ENCODE measurements at regions not wholly inside any gene's neighbourhood (a gene's known extent, or its start where the extent isn't known, plus 50 kb on each side); places are given as distances from the start of the nearest gene placed in this dataset.

- Histone ChIP-seq H3K27ac (no peak overlapping the region), H3K27me3 (no peaks in the 10 kb centered on the region), H3K79me2 (no peaks in the 10 kb centered on the region), H3K4me3 (no peak overlapping the region), H3K4me2 (no peak overlapping the region), H4K20me1 (ENCODE audit: insufficient read depth, poor library complexity, severe bottlenecking) (no peaks in the 10 kb centered on the region), H3K4me1 (ENCODE audit: insufficient read depth) (no peaks in the 10 kb centered on the region), H2AFZ (no peak overlapping the region), H3K9me2 (replicated peaks; ENCODE audit: insufficient read depth) (no peaks in the 10 kb centered on the region), H3K9me3 (ENCODE audit: low read depth) (no peaks in the 10 kb centered on the region), H3K36me3 (replicated peaks; ENCODE audit: insufficient read depth, low read depth) (no peaks in the 10 kb centered on the region)
- DNase-seq (ENCODE audit: low spot score) = no peak
- WGBS (ENCODE audit: low lambda C conversion rate, missing lambda C conversion rate) = 85% methylated on average over 2 of the region's 2 CpGs
- TF ChIP-seq, protein P1, sequence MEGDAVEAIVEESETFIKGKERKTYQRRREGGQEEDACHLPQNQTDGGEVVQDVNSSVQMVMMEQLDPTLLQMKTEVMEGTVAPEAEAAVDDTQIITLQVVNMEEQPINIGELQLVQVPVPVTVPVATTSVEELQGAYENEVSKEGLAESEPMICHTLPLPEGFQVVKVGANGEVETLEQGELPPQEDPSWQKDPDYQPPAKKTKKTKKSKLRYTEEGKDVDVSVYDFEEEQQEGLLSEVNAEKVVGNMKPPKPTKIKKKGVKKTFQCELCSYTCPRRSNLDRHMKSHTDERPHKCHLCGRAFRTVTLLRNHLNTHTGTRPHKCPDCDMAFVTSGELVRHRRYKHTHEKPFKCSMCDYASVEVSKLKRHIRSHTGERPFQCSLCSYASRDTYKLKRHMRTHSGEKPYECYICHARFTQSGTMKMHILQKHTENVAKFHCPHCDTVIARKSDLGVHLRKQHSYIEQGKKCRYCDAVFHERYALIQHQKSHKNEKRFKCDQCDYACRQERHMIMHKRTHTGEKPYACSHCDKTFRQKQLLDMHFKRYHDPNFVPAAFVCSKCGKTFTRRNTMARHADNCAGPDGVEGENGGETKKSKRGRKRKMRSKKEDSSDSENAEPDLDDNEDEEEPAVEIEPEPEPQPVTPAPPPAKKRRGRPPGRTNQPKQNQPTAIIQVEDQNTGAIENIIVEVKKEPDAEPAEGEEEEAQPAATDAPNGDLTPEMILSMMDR (IDR thresholded peaks at IDR 0.05; ENCODE audit: poor library complexity) = no peak
- no peak for TF ChIP-seq EZH2 (IDR thresholded peaks at IDR 0.05; ENCODE audit: borderline replicate concordance)
- no peak for TF ChIP-seq EZH2phosphoT487 (IDR thresholded peaks at IDR 0.05; ENCODE audit: low read depth, severe bottlenecking, unreplicated experiment)
These were observed 126.7 kb upstream of the STARD3NL start for GRCh38 chr7:38051311-38051710.

GRCh38 chr7:38051786-38052185 lies 126.3 kb upstream of the STARD3NL start:
- H3K27ac ChIP-seq = no peak overlapping the region
- H3K27me3 ChIP-seq = no peaks in the 10 kb centered on the region
- TF ChIP-seq, protein P1 (IDR thresholded peaks at IDR 0.05; ENCODE audit: poor library complexity) = no peak
- TF ChIP-seq EZH2 (IDR thresholded peaks at IDR 0.05; ENCODE audit: borderline replicate concordance) = no peak
- no peaks in the 10 kb centered on the region for H3K36me3 ChIP-seq (replicated peaks; ENCODE audit: insufficient read depth, low read depth)
- no peak overlapping the region for H2AFZ ChIP-seq
- H4K20me1 ChIP-seq (ENCODE audit: insufficient read depth, poor library complexity, severe bottlenecking) = no peaks in the 10 kb centered on the region
- no peaks in the 10 kb centered on the region for H3K9me2 ChIP-seq (replicated peaks; ENCODE audit: insufficient read depth)
- no peaks in the 10 kb centered on the region for H3K9me3 ChIP-seq (ENCODE audit: low read depth)
- 87% methylated on average over 3 of the region's 3 CpGs for WGBS (ENCODE audit: low lambda C conversion rate, missing lambda C conversion rate)
- no peaks in the 10 kb centered on the region for H3K79me2 ChIP-seq
- no peak overlapping the region for H3K4me2 ChIP-seq
- no peak for DNase-seq (ENCODE audit: low spot score)
- H3K4me1 ChIP-seq (ENCODE audit: insufficient read depth) = no peaks in the 10 kb centered on the region
- H3K4me3 ChIP-seq = no peak overlapping the region

GRCh38 chr7:38052786-38053185 lies 125.3 kb upstream of the STARD3NL start:
- no peaks in the 10 kb centered on the region for H3K9me3 ChIP-seq (ENCODE audit: low read depth)
- DNase-seq (ENCODE audit: low spot score) = no peak
- H3K4me1 ChIP-seq (ENCODE audit: insufficient read depth) = no peaks in the 10 kb centered on the region
- TF ChIP-seq EZH2 (IDR thresholded peaks at IDR 0.05; ENCODE audit: borderline replicate concordance) (no peak), EZH2phosphoT487 (IDR thresholded peaks at IDR 0.05; ENCODE audit: low read depth, severe bottlenecking, unreplicated experiment) (no peak)
- TF ChIP-seq, protein P1 (IDR thresholded peaks at IDR 0.05; ENCODE audit: poor library complexity) = no peak
- no peaks in the 10 kb centered on the region for H3K36me3 ChIP-seq (replicated peaks; ENCODE audit: insufficient read depth, low read depth)
- H3K4me2 ChIP-seq = no peak overlapping the region
- H3K27ac ChIP-seq = no peak overlapping the region
- H2AFZ ChIP-seq = no peak overlapping the region
- no peaks in the 10 kb centered on the region for H4K20me1 ChIP-seq (ENCODE audit: insufficient read depth, poor library complexity, severe bottlenecking)
- H3K79me2 ChIP-seq = no peaks in the 10 kb centered on the region
- no peaks in the 10 kb centered on the region for H3K27me3 ChIP-seq
- H3K4me3 ChIP-seq = no peak overlapping the region
- no peaks in the 10 kb centered on the region for H3K9me2 ChIP-seq (replicated peaks; ENCODE audit: insufficient read depth)
- 91% methylated on average over 2 of the region's 2 CpGs for WGBS (ENCODE audit: low lambda C conversion rate, missing lambda C conversion rate)

GRCh38 chr7:38054199-38054598 lies 123.8 kb upstream of the STARD3NL start:
- H3K27me3 ChIP-seq = no peaks in the 10 kb centered on the region
- no peaks in the 10 kb centered on the region for H4K20me1 ChIP-seq (ENCODE audit: insufficient read depth, poor library complexity, severe bottlenecking)
- no peak overlapping the region for H3K27ac ChIP-seq
- H3K9me3 ChIP-seq (ENCODE audit: low read depth) = no peaks in the 10 kb centered on the region
- no peaks in the 10 kb centered on the region for H3K79me2 ChIP-seq
- H2AFZ ChIP-seq = no peak overlapping the region
- H3K4me2 ChIP-seq = no peak overlapping the region
- H3K4me1 ChIP-seq (ENCODE audit: insufficient read depth) = no peaks in the 10 kb centered on the region
- WGBS (ENCODE audit: low lambda C conversion rate, missing lambda C conversion rate) = 85% methylated on average over 3 of the region's 3 CpGs
- TF ChIP-seq, protein P1 (IDR thresholded peaks at IDR 0.05; ENCODE audit: poor library complexity) = no peak
- TF ChIP-seq EZH2 (IDR thresholded peaks at IDR 0.05; ENCODE audit: borderline replicate concordance) (no peak), EZH2phosphoT487 (IDR thresholded peaks at IDR 0.05; ENCODE audit: low read depth, severe bottlenecking, unreplicated experiment) (no peak)
- no peaks in the 10 kb centered on the region for H3K9me2 ChIP-seq (replicated peaks; ENCODE audit: insufficient read depth)
- H3K36me3 ChIP-seq (replicated peaks; ENCODE audit: insufficient read depth, low read depth) = no peaks in the 10 kb centered on the region
- no peak for DNase-seq (ENCODE audit: low spot score)
- H3K4me3 ChIP-seq = no peak overlapping the region

Measured in hepatocyte (in vitro differentiated cells).